ENCODE measurements at regions not wholly inside any gene's neighbourhood (a gene's known extent, or its start where the extent isn't known, plus 50 kb on each side); places are given as distances from the start of the nearest gene placed in this dataset.

- TF ChIP-seq NKRF (IDR thresholded peaks at IDR 0.05; ENCODE audit: borderline replicate concordance): no peak
- no peak for TF ChIP-seq ZNF24 (IDR thresholded peaks at IDR 0.05)
- TF ChIP-seq PREB (CRISPR knock-in tag; IDR thresholded peaks at IDR 0.05): no peak
- TF ChIP-seq THAP7 (CRISPR knock-in tag; IDR thresholded peaks at IDR 0.05): no peak
- no peak for TF ChIP-seq MXI1 (IDR thresholded peaks at IDR 0.05; ENCODE audit: low read depth, low read length)
- no peak for TF ChIP-seq ZHX1 (conservative IDR thresholded peaks at IDR 0.05; ENCODE audit: low read length)
- no peak for TF ChIP-seq JUND (IDR thresholded peaks at IDR 0.05; ENCODE audit: borderline replicate concordance, low read depth, low read length)
- TF ChIP-seq JUND (tag; IDR thresholded peaks at IDR 0.05; ENCODE audit: borderline replicate concordance, low read depth, low read length): no peak
- no peak for TF ChIP-seq CBX5 (IDR thresholded peaks at IDR 0.05; ENCODE audit: borderline replicate concordance, low read depth)
- TF ChIP-seq RBM39 (optimal IDR thresholded peaks at IDR 0.05; ENCODE audit: low read depth, low read length): no peak
- no peak for TF ChIP-seq PRMT5 (CRISPR knock-in tag; IDR thresholded peaks at IDR 0.05)
- no peak for TF ChIP-seq GATAD2B (IDR thresholded peaks at IDR 0.05; ENCODE audit: borderline replicate concordance)
- TF ChIP-seq CC2D1A (IDR thresholded peaks at IDR 0.05): no peak
- no peak for TF ChIP-seq HDAC2 (IDR thresholded peaks at IDR 0.05)
- no peak for TF ChIP-seq ATF6 (CRISPR knock-in tag; IDR thresholded peaks at IDR 0.05)
Measured at GRCh38 chr2:236970656-236971010, 115.1 kb upstream of the COPS8 start.

Measured in K562 (cell line).